Neural cell (in vitro differentiated cells): ENCODE measurements at regions not wholly inside any gene's neighbourhood (a gene's known extent, or its start where the extent isn't known, plus 50 kb on each side); places are given as distances from the start of the nearest gene placed in this dataset.

Experiments
- H2AFZ ChIP-seq: fragments of 200-600, 300-800 bp; sonication (generic), shearing (Covaris generic); 2 replicates; pipeline ENCODE4 v1.6.0; 2014; ENCODE audit warnings: low read depth, mild to moderate bottlenecking, antibody characterized with exemption, low read length, moderate library complexity
- H3F3A ChIP-seq: fragments of 200-600 bp; shearing (Covaris generic); 2 replicates; pipeline ENCODE4 v1.6.1; 2016; ENCODE audit warnings: mild to moderate bottlenecking, moderate library complexity, mixed read lengths, antibody characterized with exemption, low read length; ENCODE audit not compliant: insufficient read depth, poor library complexity, severe bottlenecking
- H3K27ac ChIP-seq: fragments of 200-600, 300-800 bp; sonication (generic), shearing (Covaris generic); 2 replicates; pipeline ENCODE4 v1.5.1; 2014; ENCODE audit warnings: mild to moderate bottlenecking, low read length, moderate library complexity
- H3K27me3 ChIP-seq: fragments of 300-800, 200-600 bp; sonication (generic), shearing (Covaris generic); 2 replicates; pipeline ENCODE4 v1.6.0; 2014; ENCODE audit warnings: mild to moderate bottlenecking, low read depth, low read length, moderate library complexity; ENCODE audit not compliant: insufficient read depth
- H3K36me3 ChIP-seq: fragments of 300-800, 200-600 bp; sonication (generic), shearing (Covaris generic); 2 replicates; pipeline ENCODE4 v1.5.1; 2014; ENCODE audit warnings: mild to moderate bottlenecking, antibody characterized with exemption, low read length, moderate library complexity; ENCODE audit not compliant: insufficient read depth
- H3K4me2 ChIP-seq: fragments of 300-800, 200-600 bp; sonication (generic), shearing (Covaris generic); 2 replicates; pipeline ENCODE4 v1.6.0; 2014; ENCODE audit warnings: mild to moderate bottlenecking, low read length
- H3K4me3 ChIP-seq: fragments of 300-800, 200-600 bp; sonication (generic), shearing (Covaris generic); 2 replicates; pipeline ENCODE4 v1.5.1; 2014; ENCODE audit warnings: mild to moderate bottlenecking, low read length, moderate library complexity
- H3K79me2 ChIP-seq: fragments of 200-600 bp; shearing (Covaris generic); replicated peaks from 2 replicates; pipeline ENCODE4 v1.6.0; 2014; ENCODE audit warnings: mild to moderate bottlenecking, low read length, moderate library complexity; ENCODE audit not compliant: insufficient read depth
- H3K9ac ChIP-seq: fragments of 300-800, 200-600 bp; sonication (generic), shearing (Covaris generic); 2 replicates; pipeline ENCODE4 v1.6.1; 2016; ENCODE audit warnings: mild to moderate bottlenecking, low read length, mixed read lengths
- H3K9me2 ChIP-seq: fragments of 200-600 bp; shearing (Covaris generic); 2 replicates; pipeline ENCODE4 v1.6.1; 2016; ENCODE audit warnings: mild to moderate bottlenecking, low read length, mixed read lengths; ENCODE audit not compliant: insufficient read depth
- H3K9me3 ChIP-seq: fragments of 200-600, 300-800 bp; sonication (generic), shearing (Covaris generic); 2 replicates; pipeline ENCODE4 v1.6.1; 2016; ENCODE audit warnings: mild to moderate bottlenecking, mixed run types, low read length, moderate library complexity, mixed read lengths
- H4K20me1 ChIP-seq: fragments of 200-600 bp; shearing (Covaris generic); 2 replicates; pipeline ENCODE4 v1.6.1; 2016; ENCODE audit warnings: mild to moderate bottlenecking, mixed run types; ENCODE audit not compliant: insufficient read depth
- CTCF ChIP-seq: fragments of 450-650 bp; IDR thresholded peaks from 2 replicates; pipeline ENCODE4 v1.5.1; 2014; ENCODE audit warnings: antibody characterized with exemption, mild to moderate bottlenecking, moderate library complexity; ENCODE audit not compliant: poor library complexity, severe bottlenecking
- EP300 ChIP-seq: fragments of 450-650 bp; conservative IDR thresholded peaks from 2 replicates; pipeline ENCODE4 v1.6.1; 2014; ENCODE audit warnings: antibody characterized with exemption, mild to moderate bottlenecking, moderate library complexity; ENCODE audit not compliant: poor library complexity, severe bottlenecking
- EZH2 ChIP-seq: fragments of 200-600, 300-800 bp; shearing (Covaris generic), sonication (generic); IDR thresholded peaks from 2 replicates; pipeline ENCODE4 v1.6.1; 2014; ENCODE audit warnings: antibody characterized with exemption, low read length, borderline replicate concordance, mild to moderate bottlenecking; ENCODE audit not compliant: insufficient read depth, poor library complexity, severe bottlenecking
- MXI1 ChIP-seq: fragments of 450-650 bp; conservative IDR thresholded peaks from 2 replicates; pipeline ENCODE4 v1.6.1; 2014; ENCODE audit warnings: antibody characterized with exemption, mild to moderate bottlenecking; ENCODE audit not compliant: poor library complexity, severe bottlenecking
- POLR2AphosphoS5 ChIP-seq: IDR thresholded peaks from 2 replicates; pipeline ENCODE4 v1.6.1; 2012
- RAD21 ChIP-seq: fragments of 450-650 bp; conservative IDR thresholded peaks from 2 replicates; pipeline ENCODE4 v1.6.1; 2014; ENCODE audit warnings: antibody characterized with exemption, mild to moderate bottlenecking, moderate library complexity
- REST ChIP-seq: IDR thresholded peaks from 2 replicates; pipeline ENCODE4 v1.6.1; 2012; ENCODE audit warnings: borderline replicate concordance
- SMC3 ChIP-seq: fragments of 450-650 bp; conservative IDR thresholded peaks from 2 replicates; pipeline ENCODE4 v1.6.1; 2014; ENCODE audit warnings: antibody characterized with exemption, mild to moderate bottlenecking, moderate library complexity; ENCODE audit not compliant: poor library complexity
- TAF1 ChIP-seq: IDR thresholded peaks from 2 replicates; pipeline ENCODE4 v1.6.1; 2012; ENCODE audit warnings: low read depth

- no peaks in the 10 kb centered on the region for H4K20me1 ChIP-seq
- H3K27ac ChIP-seq, result no peak overlapping the region
- H3K9me2 ChIP-seq, result no peaks in the 10 kb centered on the region
- H3K27me3 ChIP-seq, result no peaks in the 10 kb centered on the region
- H3K9me3 ChIP-seq, result no peaks in the 10 kb centered on the region
- H3K4me2 ChIP-seq, result no peak overlapping the region
- no peak for TF ChIP-seq REST
- no peak for TF ChIP-seq RAD21
- H3K4me3 ChIP-seq, result no peak overlapping the region
- no peak overlapping the region for H2AFZ ChIP-seq
- no peaks in the 10 kb centered on the region for H3K36me3 ChIP-seq
- no peaks in the 10 kb centered on the region for H3F3A ChIP-seq
- H3K9ac ChIP-seq, result no peak overlapping the region
- H3K79me2 ChIP-seq, result no peaks in the 10 kb centered on the region
These were observed 1681.7 kb upstream of the DDX18 start for GRCh38 chr2:116132833-116133232.

GRCh38 chr2:116133381-116133942 is 1681.0 kb upstream of the DDX18 start:
- Histone ChIP-seq H3K36me3 (no peaks in the 10 kb centered on the region), H3F3A (no peaks in the 10 kb centered on the region), H2AFZ (no peak overlapping the region), H3K27me3 (no peaks in the 10 kb centered on the region), H3K4me2 (no peak overlapping the region), H4K20me1 (no peaks in the 10 kb centered on the region), H3K27ac (no peak overlapping the region), H3K9me3 (no peaks in the 10 kb centered on the region), H3K79me2 (no peaks in the 10 kb centered on the region), H3K9ac (no peak overlapping the region), H3K9me2 (no peaks in the 10 kb centered on the region), H3K4me3 (no peak overlapping the region)
- no peak for TF ChIP-seq SMC3
- no peak for TF ChIP-seq MXI1
- TF ChIP-seq REST, result no peak
- no peak for TF ChIP-seq TAF1
- no peak for TF ChIP-seq EZH2
- no peak for TF ChIP-seq POLR2AphosphoS5
- TF ChIP-seq CTCF, result no peak
- no peak for TF ChIP-seq RAD21
- no peak for TF ChIP-seq EP300
